HG02852 (cell line): ENCODE measurements at regions not wholly inside any gene's neighbourhood (a gene's known extent, or its start where the extent isn't known, plus 50 kb on each side); places are given as distances from the start of the nearest gene placed in this dataset.
"Not testable (repeated sequence)": the region's sequence is repeated elsewhere in the genome, so short reads cannot be mapped to it uniquely, and the experiment has no call there.

Experiments used
- ATAC-seq: cut with Tn5 transposase; IDR thresholded peaks from one replicate; pipeline ENCODE4 v1.9.1; 2021; ENCODE audit warnings: mild to moderate bottlenecking, moderate library complexity; ENCODE audit not compliant: unreplicated experiment

GRCh38 chr14:23750357-23750756 is 114.2 kb downstream of the DHRS2 start:
- ATAC-seq = no peak

GRCh38 chr14:23751616-23752015 is 115.5 kb downstream of the DHRS2 start:
- ATAC-seq = no peak

- no peak for ATAC-seq
Measured at GRCh38 chr14:23763394-23763793, 127.2 kb downstream of the DHRS2 start.

- no peak for ATAC-seq
Measured at GRCh38 chr14:23766737-23767401, 130.7 kb downstream of the DHRS2 start.

- ATAC-seq = not testable (repeated sequence)
Measured at GRCh38 chr14:23769221-23769728, 133.1 kb downstream of the DHRS2 start.

- ATAC-seq = no peak
Measured at GRCh38 chr14:23773981-23774380, 137.8 kb downstream of the DHRS2 start.

- ATAC-seq = no peak
Measured at GRCh38 chr14:23776296-23776695, 140.1 kb downstream of the DHRS2 start.

- no peak for ATAC-seq
Measured at GRCh38 chr14:23785208-23785607, 149.0 kb downstream of the DHRS2 start.

- no peak for ATAC-seq
Measured at GRCh38 chr14:23787436-23787835, 151.3 kb downstream of the DHRS2 start.

GRCh38 chr14:23789696-23790095 is 153.5 kb downstream of the DHRS2 start:
- no peak for ATAC-seq

- ATAC-seq = no peak
Measured at GRCh38 chr14:23793532-23793931, 157.4 kb downstream of the DHRS2 start.

- ATAC-seq = no peak
Measured at GRCh38 chr14:23800811-23801210, 152.8 kb upstream of the DHRS4 start.

GRCh38 chr14:23801766-23802165 is 151.8 kb upstream of the DHRS4 start:
- ATAC-seq = no peak

GRCh38 chr14:23804817-23805216 is 148.8 kb upstream of the DHRS4 start:
- ATAC-seq = no peak

GRCh38 chr14:23805761-23806160 is 147.8 kb upstream of the DHRS4 start:
- no peak for ATAC-seq

- ATAC-seq = no peak
Measured at GRCh38 chr14:23814527-23815256, 138.9 kb upstream of the DHRS4 start.

GRCh38 chr14:23816371-23816770 is 137.2 kb upstream of the DHRS4 start:
- ATAC-seq = no peak

- no peak for ATAC-seq
Measured at GRCh38 chr14:23817164-23817767, 136.3 kb upstream of the DHRS4 start.

- ATAC-seq = no peak
Measured at GRCh38 chr14:23827100-23827892, 126.3 kb upstream of the DHRS4 start.

- no peak for ATAC-seq
Measured at GRCh38 chr14:23828001-23828400, 125.6 kb upstream of the DHRS4 start.

GRCh38 chr14:23828616-23829015 is 125.0 kb upstream of the DHRS4 start:
- no peak for ATAC-seq
